ENCODE measurements at regions not wholly inside any gene's neighbourhood (a gene's known extent, or its start where the extent isn't known, plus 50 kb on each side); places are given as distances from the start of the nearest gene placed in this dataset.

DNA sequence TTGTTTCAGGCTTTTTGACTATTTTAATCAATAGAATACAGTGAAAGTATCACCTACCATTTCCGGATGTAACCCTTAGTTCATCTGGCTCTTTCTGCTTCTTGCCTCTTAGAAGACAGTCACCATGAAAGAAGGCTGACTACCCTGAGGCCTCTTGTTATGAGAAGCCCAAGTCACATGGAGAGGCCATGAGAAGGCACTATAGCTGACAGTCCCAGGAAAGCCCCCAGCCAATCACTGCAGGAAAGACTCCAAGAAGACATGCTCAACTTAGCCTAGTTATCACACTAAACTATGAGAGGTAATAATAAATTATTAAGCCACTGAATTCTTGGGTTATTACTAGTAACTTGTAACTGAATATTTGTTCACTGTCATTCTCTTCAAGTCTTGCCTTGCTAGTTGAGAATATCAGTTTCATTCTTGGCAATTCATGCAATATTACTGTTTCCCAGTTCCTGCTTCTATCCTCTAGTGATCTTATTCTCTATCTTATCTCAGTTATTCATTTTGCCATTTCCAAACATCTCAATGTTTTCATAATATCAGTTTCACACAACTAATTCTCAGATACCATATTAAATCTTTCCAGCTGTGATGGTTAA lies 57.1 kb upstream of the GUCY1A1 start:
- H4K20me1 ChIP-seq (replicated peaks in 1 of 2; ENCODE audit: control insufficient read depth in 1 of 2, insufficient read depth in 2 of 2, low read length in 2 of 2), result no peaks in the 10 kb centered on the region
- H3K79me2 ChIP-seq (ENCODE audit: control insufficient read depth in 1 of 2, insufficient read depth in 2 of 2, low read length in 2 of 2), result no peaks in the 10 kb centered on the region
- no peak overlapping the region for H3K9ac ChIP-seq (replicated peaks in 1 of 4; ENCODE audit: extremely low read depth in 1 of 4, low read depth in 3 of 4, low read length in 3 of 4)
- no peak overlapping the region for H3K14ac ChIP-seq (ENCODE audit: insufficient read length)
- H3K4me2 ChIP-seq (ENCODE audit: insufficient read depth in 1 of 2, low read depth in 2 of 2, low read length in 2 of 2), result no peak overlapping the region
- H4K91ac ChIP-seq (replicated peaks; ENCODE audit: insufficient read length, low read length), result no peak overlapping the region
- H4K8ac ChIP-seq (ENCODE audit: extremely low read depth, insufficient read depth, low read length), result no peak overlapping the region
- H2BK5ac ChIP-seq (ENCODE audit: low read depth, low read length), result no peak overlapping the region
- ChIA-PET POLR2A (ENCODE audit: partially characterized antibody) (no interaction called here), CTCF (ENCODE audit: partially characterized antibody) (no interaction called here)
- H3K4me3 ChIP-seq (ENCODE audit: extremely low read depth in 1 of 4, insufficient read depth in 2 of 4, low read depth in 3 of 4, low read length in 4 of 4), result no peak overlapping the region
- no peak overlapping the region for H2BK12ac ChIP-seq (ENCODE audit: low read depth, low read length)
- no peak overlapping the region for H3K27ac ChIP-seq (ENCODE audit: low read depth, low read length)
- no peak overlapping the region for H2BK20ac ChIP-seq (ENCODE audit: low read length)
- FAIRE-seq (no peak), DNase-seq (ENCODE audit: low read depth in 1 of 2, low spot score in 2 of 2) (no peak)
- H4K5ac ChIP-seq (ENCODE audit: insufficient read length, low read depth, low read length), result no peak overlapping the region
- H3K23me2 ChIP-seq (ENCODE audit: low read depth, low read length), result no peaks in the 10 kb centered on the region
- TF ChIP-seq CEBPB (IDR thresholded peaks at IDR 0.05; ENCODE audit: low read depth, low read length), result no peak
- H2BK15ac ChIP-seq (ENCODE audit: low read length), result no peak overlapping the region
- H3K18ac ChIP-seq (ENCODE audit: extremely low read depth, low read length), result no peak overlapping the region
- H3K27me3 ChIP-seq (replicated peaks in 1 of 4; ENCODE audit: control insufficient read depth in 3 of 4, extremely low read depth in 1 of 4, insufficient read depth in 3 of 4, low read length in 3 of 4), result no peaks in the 10 kb centered on the region
- no peak overlapping the region for H2AK5ac ChIP-seq (ENCODE audit: low read depth, low read length)
- no peaks in the 10 kb centered on the region for H3K79me1 ChIP-seq (ENCODE audit: low read depth, low read length)
- H3K36me3 ChIP-seq (ENCODE audit: control insufficient read depth in 2 of 4, insufficient read depth in 4 of 4, low read length in 3 of 4), result no peaks in the 10 kb centered on the region
- no peak overlapping the region for H3K4ac ChIP-seq (replicated peaks; ENCODE audit: insufficient read length, low read depth, low read length)
- no peak overlapping the region for H2AFZ ChIP-seq (ENCODE audit: low read length)
- H2BK120ac ChIP-seq (replicated peaks; ENCODE audit: low read depth, low read length), result no peak overlapping the region
- H3K4me1 ChIP-seq (replicated peaks in 1 of 4; ENCODE audit: control insufficient read depth in 3 of 4, insufficient read depth in 4 of 4, low read length in 3 of 4), result no peaks in the 10 kb centered on the region
- no peaks in the 10 kb centered on the region for H3K9me3 ChIP-seq (ENCODE audit: insufficient read depth in 2 of 2, low read depth in 1 of 2, low read length in 1 of 2)
- no peak overlapping the region for H3K23ac ChIP-seq (ENCODE audit: insufficient read length)
- H3K56ac ChIP-seq (replicated peaks; ENCODE audit: insufficient read length, low read depth, low read length), result no peak overlapping the region
- 91% methylated on average over 1 of the region's 1 CpG; no CpG with 5 or more reads in 1 of the 2 experiments for WGBS, 2 experiments (ENCODE audit: extremely low coverage in 1 of 2, insufficient coverage in 1 of 2, insufficient read length in 1 of 2, insufficient replicate concordance in 2 of 2, low coverage in 1 of 2, low lambda C conversion rate in 2 of 2, missing lambda C conversion rate in 1 of 2)

Data from H1 (cell line).